Osteoblast (primary cell): ENCODE measurements at regions not wholly inside any gene's neighbourhood (a gene's known extent, or its start where the extent isn't known, plus 50 kb on each side); places are given as distances from the start of the nearest gene placed in this dataset.

Experiments
- DNase-seq: peaks from one replicate; pipeline ENCODE4 v3.0.0; 2011; ENCODE audit warnings: low spot score, mixed read lengths; ENCODE audit not compliant: insufficient read length; ENCODE audit errors: missing footprints
- H2AFZ ChIP-seq: 2 replicates; pipeline ENCODE4 v1.6.0; 2011; ENCODE audit warnings: mild to moderate bottlenecking, low read length
- H3K27ac ChIP-seq: 2 replicates; pipeline ENCODE4 v1.5.1; 2011; ENCODE audit warnings: mild to moderate bottlenecking, low read depth, low read length, moderate library complexity
- H3K27me3 ChIP-seq: 2 replicates; pipeline ENCODE4 v1.6.0; 2012; ENCODE audit warnings: mild to moderate bottlenecking, control low read depth, inconsistent platforms, low read length, moderate library complexity; ENCODE audit not compliant: insufficient read depth
- H3K36me3 ChIP-seq: 2 replicates; pipeline ENCODE4 v1.5.1; 2011; ENCODE audit warnings: mild to moderate bottlenecking, low read length, control low read depth, moderate library complexity; ENCODE audit not compliant: insufficient read depth
- H3K4me1 ChIP-seq: 2 replicates; pipeline ENCODE4 v1.5.1; 2011; ENCODE audit warnings: mild to moderate bottlenecking, low read length, control low read depth, moderate library complexity; ENCODE audit not compliant: insufficient read depth
- H3K4me2 ChIP-seq: 2 replicates; pipeline ENCODE4 v1.6.0; 2011; ENCODE audit warnings: mild to moderate bottlenecking, low read length; ENCODE audit not compliant: insufficient read depth
- H3K4me3 ChIP-seq: fragments of 200-600 bp; sonication (generic); 3 replicates; pipeline ENCODE4 v1.5.1; 2012; ENCODE audit warnings: mild to moderate bottlenecking, low read length, inconsistent platforms; ENCODE audit not compliant: insufficient read depth
- H3K79me2 ChIP-seq: 2 replicates; pipeline ENCODE4 v1.6.0; 2012; ENCODE audit warnings: mild to moderate bottlenecking, low read length, control low read depth, inconsistent platforms; ENCODE audit not compliant: insufficient read depth
- H3K9me3 ChIP-seq: 2 replicates; pipeline ENCODE4 v1.5.1; 2011; ENCODE audit warnings: low read depth, low read length, control low read depth
- H4K20me1 ChIP-seq: 2 replicates; pipeline ENCODE4 v1.6.0; 2012; ENCODE audit warnings: mild to moderate bottlenecking, low read length, control low read depth; ENCODE audit not compliant: insufficient read depth
- CTCF ChIP-seq: IDR thresholded peaks from 2 replicates; pipeline ENCODE4 v1.5.1; 2011; ENCODE audit warnings: mild to moderate bottlenecking, low read depth, low read length, moderate library complexity; ENCODE audit errors: extremely low read depth

GRCh38 chr4:20028645-20029044 is 223.1 kb upstream of the SLIT2 start:
- Histone ChIP-seq H3K27ac (no peak overlapping the region), H3K27me3 (no peaks in the 10 kb centered on the region), H3K9me3 (no peaks in the 10 kb centered on the region), H3K4me3 (no peak overlapping the region), H2AFZ (peak overlapping the region; percentile 73), H3K36me3 (no peaks in the 10 kb centered on the region), H3K4me2 (no peak overlapping the region), H3K79me2 (no peaks in the 10 kb centered on the region), H4K20me1 (no peaks in the 10 kb centered on the region), H3K4me1 (no peaks in the 10 kb centered on the region)
- no peak for DNase-seq
- TF ChIP-seq CTCF = no peak

DNA sequence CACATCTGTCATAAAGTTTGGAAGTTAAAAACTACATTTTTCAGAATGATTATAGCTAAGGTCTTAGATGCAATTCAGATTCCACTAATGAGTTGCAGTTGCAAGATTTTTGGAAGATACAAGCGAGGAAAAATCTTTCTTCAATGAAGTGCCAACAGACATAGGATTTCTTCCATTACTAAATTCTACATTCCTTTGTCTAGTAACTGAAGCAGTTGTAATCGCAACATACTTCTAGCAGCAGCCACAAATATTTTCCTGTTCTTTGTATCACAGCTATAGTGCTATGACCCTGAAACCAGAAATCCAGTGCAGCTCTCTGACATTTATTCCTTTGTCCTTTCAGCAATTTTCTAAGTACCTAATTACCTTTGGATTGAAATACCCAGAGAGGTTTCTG is 225.2 kb upstream of the SLIT2 start:
- H2AFZ ChIP-seq = no peak overlapping the region
- no peak for DNase-seq
- H3K27ac ChIP-seq = no peak overlapping the region
- H4K20me1 ChIP-seq = no peaks in the 10 kb centered on the region
- no peaks in the 10 kb centered on the region for H3K9me3 ChIP-seq
- H3K36me3 ChIP-seq = no peaks in the 10 kb centered on the region
- H3K4me2 ChIP-seq = no peak overlapping the region
- no peaks in the 10 kb centered on the region for H3K79me2 ChIP-seq
- H3K4me3 ChIP-seq = no peak overlapping the region
- no peaks in the 10 kb centered on the region for H3K27me3 ChIP-seq
- no peaks in the 10 kb centered on the region for H3K4me1 ChIP-seq
- TF ChIP-seq CTCF = no peak

GRCh38 chr4:20022471-20022870 is 229.2 kb upstream of the SLIT2 start:
- Histone ChIP-seq H3K4me1 (peaks cover 21% of the 10 kb centered on the region), H3K4me3 (no peak overlapping the region), H2AFZ (no peak overlapping the region), H3K9me3 (no peaks in the 10 kb centered on the region), H3K36me3 (no peaks in the 10 kb centered on the region), H3K27me3 (no peaks in the 10 kb centered on the region), H3K27ac (no peak overlapping the region), H3K4me2 (no peak overlapping the region), H4K20me1 (no peaks in the 10 kb centered on the region), H3K79me2 (no peaks in the 10 kb centered on the region)
- TF ChIP-seq CTCF = no peak
- no peak for DNase-seq

DNA sequence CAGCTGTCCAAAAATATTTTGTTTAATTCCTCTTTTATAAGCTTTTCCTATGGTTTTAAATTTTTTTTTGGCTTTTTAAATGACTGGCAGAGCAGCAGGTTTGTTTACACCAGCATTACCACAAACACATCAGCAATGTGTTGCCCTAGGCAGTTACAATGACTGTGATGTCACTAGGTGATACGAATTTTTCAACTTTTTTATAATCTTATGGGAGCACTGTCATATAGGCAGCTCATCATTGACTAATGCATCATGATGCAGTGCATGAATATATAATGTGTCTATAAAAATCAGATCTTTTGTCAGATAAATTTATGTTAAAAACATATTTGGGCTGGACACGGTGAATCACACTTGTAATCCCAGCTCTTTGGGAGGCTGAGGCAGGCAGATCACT is 231.6 kb upstream of the SLIT2 start:
- no peaks in the 10 kb centered on the region for H3K27me3 ChIP-seq
- peak overlapping the region; percentile 38 for H3K27ac ChIP-seq
- no peaks in the 10 kb centered on the region for H4K20me1 ChIP-seq
- H3K79me2 ChIP-seq = no peaks in the 10 kb centered on the region
- no peak overlapping the region for H3K4me2 ChIP-seq
- no peak overlapping the region for H3K4me3 ChIP-seq
- H3K36me3 ChIP-seq = no peaks in the 10 kb centered on the region
- H3K4me1 ChIP-seq = peaks cover 41% of the 10 kb centered on the region
- DNase-seq = no peak
- no peak overlapping the region for H2AFZ ChIP-seq
- H3K9me3 ChIP-seq = no peaks in the 10 kb centered on the region
- TF ChIP-seq CTCF = no peak
